Kidney epithelial cell (primary cell): ENCODE measurements at regions not wholly inside any gene's neighbourhood (a gene's known extent, or its start where the extent isn't known, plus 50 kb on each side); places are given as distances from the start of the nearest gene placed in this dataset.

ENCODE experiments used
- DNase-seq: peaks from one replicate; pipeline ENCODE4 v3.0.0-alpha.2; 2010; ENCODE audit warnings: low read depth
- H3K27me3 ChIP-seq: 2 replicates; pipeline ENCODE4 v1.6.0; 2011; ENCODE audit warnings: low read length; ENCODE audit not compliant: control insufficient read depth, insufficient read depth
- H3K36me3 ChIP-seq: 2 replicates; pipeline ENCODE4 v1.5.1; 2011; ENCODE audit warnings: low read length; ENCODE audit not compliant: control insufficient read depth, insufficient read depth
- H3K4me3 ChIP-seq: 2 replicates; pipeline ENCODE4 v1.5.1; 2011; ENCODE audit warnings: low read depth, mild to moderate bottlenecking, control low read depth, low read length
- TF ChIP-seq, protein P1 (sequence below): IDR thresholded peaks from 2 replicates; pipeline ENCODE4 v1.5.1; 2011; ENCODE audit warnings: mild to moderate bottlenecking, moderate library complexity, low read length, control low read depth, inconsistent platforms; ENCODE audit not compliant: insufficient read depth, poor library complexity, severe bottlenecking

DNA sequence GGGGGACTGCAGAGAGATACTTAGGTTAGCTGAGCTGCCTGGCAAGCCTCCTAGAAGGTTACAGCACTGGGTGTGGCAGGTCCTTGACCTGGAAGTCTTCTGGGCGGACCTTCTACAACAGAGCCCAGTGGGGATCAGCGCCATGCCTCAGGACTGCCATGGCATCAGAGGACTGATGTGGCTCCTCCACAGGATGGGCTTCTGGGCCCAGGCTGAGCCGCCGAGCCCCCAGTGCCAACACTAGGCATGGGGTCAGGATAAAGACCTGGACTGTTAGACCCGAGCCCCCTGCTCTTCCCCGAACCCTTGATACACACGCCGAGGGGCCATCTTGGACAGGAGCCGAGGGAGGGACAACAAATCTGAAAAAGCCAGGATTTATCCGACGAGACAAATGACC is 64.0 kb upstream of the SOX21 start:
- Histone ChIP-seq H3K4me3 (no peak overlapping the region), H3K36me3 (no peaks in the 10 kb centered on the region), H3K27me3 (no peaks in the 10 kb centered on the region)
- no peak for DNase-seq
- TF ChIP-seq, protein P1, sequence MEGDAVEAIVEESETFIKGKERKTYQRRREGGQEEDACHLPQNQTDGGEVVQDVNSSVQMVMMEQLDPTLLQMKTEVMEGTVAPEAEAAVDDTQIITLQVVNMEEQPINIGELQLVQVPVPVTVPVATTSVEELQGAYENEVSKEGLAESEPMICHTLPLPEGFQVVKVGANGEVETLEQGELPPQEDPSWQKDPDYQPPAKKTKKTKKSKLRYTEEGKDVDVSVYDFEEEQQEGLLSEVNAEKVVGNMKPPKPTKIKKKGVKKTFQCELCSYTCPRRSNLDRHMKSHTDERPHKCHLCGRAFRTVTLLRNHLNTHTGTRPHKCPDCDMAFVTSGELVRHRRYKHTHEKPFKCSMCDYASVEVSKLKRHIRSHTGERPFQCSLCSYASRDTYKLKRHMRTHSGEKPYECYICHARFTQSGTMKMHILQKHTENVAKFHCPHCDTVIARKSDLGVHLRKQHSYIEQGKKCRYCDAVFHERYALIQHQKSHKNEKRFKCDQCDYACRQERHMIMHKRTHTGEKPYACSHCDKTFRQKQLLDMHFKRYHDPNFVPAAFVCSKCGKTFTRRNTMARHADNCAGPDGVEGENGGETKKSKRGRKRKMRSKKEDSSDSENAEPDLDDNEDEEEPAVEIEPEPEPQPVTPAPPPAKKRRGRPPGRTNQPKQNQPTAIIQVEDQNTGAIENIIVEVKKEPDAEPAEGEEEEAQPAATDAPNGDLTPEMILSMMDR: no peak

DNA sequence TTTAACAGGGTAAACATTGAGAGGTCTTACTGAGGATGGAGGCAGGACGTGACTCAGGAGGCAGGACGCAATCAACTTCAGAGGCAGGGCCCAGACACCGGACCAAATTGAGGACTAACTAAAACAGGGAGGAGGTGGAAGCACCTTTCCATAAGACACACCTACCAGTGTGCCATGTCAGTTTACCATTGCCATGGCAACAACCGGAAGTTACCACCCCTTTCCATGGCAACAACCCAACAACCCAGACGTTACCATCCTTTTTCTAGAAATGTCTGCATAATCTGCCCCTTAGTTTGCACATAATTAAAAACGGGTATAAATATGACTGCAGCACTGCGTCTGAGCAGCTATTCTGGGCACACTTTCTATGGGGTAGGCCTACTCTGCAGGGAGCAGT is 53.5 kb upstream of the SOX21 start:
- TF ChIP-seq, protein P1: no peak
- H3K36me3 ChIP-seq: no peaks in the 10 kb centered on the region
- no peak for DNase-seq
- peaks cover 2% of the 10 kb centered on the region for H3K27me3 ChIP-seq
- H3K4me3 ChIP-seq: no peak overlapping the region

DNA sequence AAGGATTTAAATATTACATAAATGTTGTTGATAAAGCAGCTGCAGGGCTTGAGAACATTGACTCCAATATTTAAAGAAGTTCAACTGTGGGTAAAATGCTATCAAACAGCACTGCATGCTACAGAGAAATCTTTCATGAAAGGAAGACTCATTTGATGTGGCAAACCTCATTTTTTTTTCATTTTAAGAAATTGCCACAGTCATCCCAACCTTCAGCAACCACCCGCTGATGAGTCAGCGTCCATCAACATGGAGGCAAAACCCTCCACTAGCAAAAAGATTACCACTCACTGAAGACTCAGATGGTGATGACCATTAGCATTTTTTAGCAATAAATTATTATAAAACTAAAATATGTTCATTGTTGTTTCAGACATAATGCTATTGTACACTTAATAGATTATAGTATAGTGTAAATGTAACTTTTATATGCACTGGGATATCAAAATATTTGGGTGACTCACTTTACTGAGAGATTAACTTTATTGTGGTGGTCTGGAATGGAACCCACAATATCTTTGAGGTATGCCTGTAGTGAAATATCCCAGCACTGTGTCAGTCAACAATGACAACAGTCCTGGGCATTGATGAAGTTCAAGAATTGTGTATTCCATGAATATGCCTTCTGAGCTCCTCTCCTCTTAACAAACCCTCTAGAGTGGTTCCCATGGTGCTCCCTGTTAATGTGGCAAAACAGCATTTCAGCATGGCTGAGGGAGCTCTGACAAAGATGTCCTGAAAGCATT is 52.4 kb upstream of the SOX21 start:
- peaks cover 2% of the 10 kb centered on the region for H3K27me3 ChIP-seq
- no peak overlapping the region for H3K4me3 ChIP-seq
- no peak for DNase-seq
- TF ChIP-seq, protein P1: no peak
- H3K36me3 ChIP-seq: no peaks in the 10 kb centered on the region
